ENCODE measurements at regions not wholly inside any gene's neighbourhood (a gene's known extent, or its start where the extent isn't known, plus 50 kb on each side); places are given as distances from the start of the nearest gene placed in this dataset.

GRCh38 chr16:62701426-62701825 lies 665.2 kb upstream of the CDH8 start:
- TF ChIP-seq EGR1 (IDR thresholded peaks at IDR 0.05): no peak
- no peak for TF ChIP-seq REST (IDR thresholded peaks at IDR 0.05; ENCODE audit: low read depth)
- no peak for TF ChIP-seq CEBPB (IDR thresholded peaks at IDR 0.05)
- no peak for TF ChIP-seq CREB1 (IDR thresholded peaks at IDR 0.05; ENCODE audit: low read depth)
- TF ChIP-seq TEAD4 (IDR thresholded peaks at IDR 0.05): no peak
- TF ChIP-seq TAF1 (IDR thresholded peaks at IDR 0.05; ENCODE audit: low read depth): no peak
- no peak for TF ChIP-seq MAX (IDR thresholded peaks at IDR 0.05)
- TF ChIP-seq NFIC (IDR thresholded peaks at IDR 0.05): no peak
- no peak for TF ChIP-seq ZBTB7A (IDR thresholded peaks at IDR 0.05; ENCODE audit: low read depth)
- no peak for TF ChIP-seq FOXM1 (IDR thresholded peaks at IDR 0.05; ENCODE audit: borderline replicate concordance, low read depth)
- no peak for TF ChIP-seq EP300 (IDR thresholded peaks at IDR 0.05; ENCODE audit: borderline replicate concordance)
- TF ChIP-seq RAD21 (IDR thresholded peaks at IDR 0.05; ENCODE audit: low read depth): no peak
- TF ChIP-seq TCF12 (IDR thresholded peaks at IDR 0.05; ENCODE audit: low read depth): no peak
- TF ChIP-seq USF1 (IDR thresholded peaks at IDR 0.05): no peak

- no peak for TF ChIP-seq ZBTB7A (IDR thresholded peaks at IDR 0.05; ENCODE audit: low read depth)
- TF ChIP-seq EP300 (IDR thresholded peaks at IDR 0.05; ENCODE audit: borderline replicate concordance): no peak
- TF ChIP-seq TAF1 (IDR thresholded peaks at IDR 0.05; ENCODE audit: low read depth): no peak
- no peak for TF ChIP-seq MAX (IDR thresholded peaks at IDR 0.05)
Measured at GRCh38 chr16:62700426-62701294, 664.4 kb upstream of the CDH8 start.

GRCh38 chr16:62692685-62693084 lies 656.4 kb upstream of the CDH8 start:
- no peak for TF ChIP-seq TAF1 (IDR thresholded peaks at IDR 0.05; ENCODE audit: low read depth)
- no peak for TF ChIP-seq USF1 (IDR thresholded peaks at IDR 0.05)
- no peak for TF ChIP-seq RAD21 (IDR thresholded peaks at IDR 0.05; ENCODE audit: low read depth)
- no peak for TF ChIP-seq CREB1 (IDR thresholded peaks at IDR 0.05; ENCODE audit: low read depth)
- no peak for TF ChIP-seq ZBTB7A (IDR thresholded peaks at IDR 0.05; ENCODE audit: low read depth)
- TF ChIP-seq MAX (IDR thresholded peaks at IDR 0.05): no peak
- no peak for TF ChIP-seq TEAD4 (IDR thresholded peaks at IDR 0.05)
- TF ChIP-seq NFIC (IDR thresholded peaks at IDR 0.05): no peak
- no peak for TF ChIP-seq EGR1 (IDR thresholded peaks at IDR 0.05)
- TF ChIP-seq TCF12 (IDR thresholded peaks at IDR 0.05; ENCODE audit: low read depth): no peak
- TF ChIP-seq YY1 (IDR thresholded peaks at IDR 0.05; ENCODE audit: low read depth): no peak
- TF ChIP-seq FOXM1 (IDR thresholded peaks at IDR 0.05; ENCODE audit: borderline replicate concordance, low read depth): no peak
- no peak for TF ChIP-seq REST (IDR thresholded peaks at IDR 0.05; ENCODE audit: low read depth)
- no peak for TF ChIP-seq CEBPB (IDR thresholded peaks at IDR 0.05)
- no peak for TF ChIP-seq EP300 (IDR thresholded peaks at IDR 0.05; ENCODE audit: borderline replicate concordance)

GRCh38 chr16:62681819-62682218 lies 645.6 kb upstream of the CDH8 start:
- TF ChIP-seq NFIC (IDR thresholded peaks at IDR 0.05) (no peak), MAX (IDR thresholded peaks at IDR 0.05) (no peak)

GRCh38 chr16:62678796-62679195 lies 642.6 kb upstream of the CDH8 start:
- no peak for TF ChIP-seq FOXM1 (IDR thresholded peaks at IDR 0.05; ENCODE audit: borderline replicate concordance, low read depth)
- no peak for TF ChIP-seq CREB1 (IDR thresholded peaks at IDR 0.05; ENCODE audit: low read depth)
- no peak for TF ChIP-seq EGR1 (IDR thresholded peaks at IDR 0.05)
- no peak for TF ChIP-seq MAX (IDR thresholded peaks at IDR 0.05)
- TF ChIP-seq ZBTB7A (IDR thresholded peaks at IDR 0.05; ENCODE audit: low read depth): no peak
- no peak for TF ChIP-seq RAD21 (IDR thresholded peaks at IDR 0.05; ENCODE audit: low read depth)
